Colonic mucosa (tissue), 4 donors: ENCODE measurements at regions not wholly inside any gene's neighbourhood (a gene's known extent, or its start where the extent isn't known, plus 50 kb on each side); places are given as distances from the start of the nearest gene placed in this dataset.

Experiments
- DNase-seq: peaks from one replicate; pipeline ENCODE4 v3.0.0-alpha.2; 2020
- H3K27ac ChIP-seq: fragments of 200-600 bp; one replicate; pipeline ENCODE4 v1.8.0; 2021
- H3K27me3 ChIP-seq: fragments of 200-600 bp; one replicate; pipeline ENCODE4 v1.8.0; 2021
- H3K36me3 ChIP-seq: fragments of 200-600 bp; one replicate; pipeline ENCODE4 v1.8.0; 2021
- H3K4me1 ChIP-seq: fragments of 200-600 bp; one replicate; pipeline ENCODE4 v1.8.0; 2021; ENCODE audit warnings: mild to moderate bottlenecking
- H3K4me3 ChIP-seq: fragments of 200-600 bp; one replicate; pipeline ENCODE4 v1.8.0; 2021
- H3K9ac ChIP-seq, 2 donors: one replicate each; pipeline ENCODE4 v1.7.0; 2013; ENCODE audit warnings: control low read depth in 2 of 2, low read depth in 2 of 2, low read length in 2 of 2
- H3K9me3 ChIP-seq: fragments of 200-600 bp; one replicate; pipeline ENCODE4 v1.8.0; 2021
- intact Hi-C: fragments of 100-400 bp; cut with DNase I; formaldehyde crosslinking; loops from one replicate; pipeline ENCODE4 v1.14.1; 2022
- TF ChIP-seq, protein P1 (sequence below): fragments of 200-600 bp; IDR thresholded peaks from one replicate; pipeline ENCODE4 v1.8.0; 2022; ENCODE audit warnings: antibody characterized with exemption, mild to moderate bottlenecking
- donor health status: healthy.
- donor health status: DM: no; HTN: no; CAD: no.
- donor health status: DM: no; HTN: no; CAD: no.

DNA sequence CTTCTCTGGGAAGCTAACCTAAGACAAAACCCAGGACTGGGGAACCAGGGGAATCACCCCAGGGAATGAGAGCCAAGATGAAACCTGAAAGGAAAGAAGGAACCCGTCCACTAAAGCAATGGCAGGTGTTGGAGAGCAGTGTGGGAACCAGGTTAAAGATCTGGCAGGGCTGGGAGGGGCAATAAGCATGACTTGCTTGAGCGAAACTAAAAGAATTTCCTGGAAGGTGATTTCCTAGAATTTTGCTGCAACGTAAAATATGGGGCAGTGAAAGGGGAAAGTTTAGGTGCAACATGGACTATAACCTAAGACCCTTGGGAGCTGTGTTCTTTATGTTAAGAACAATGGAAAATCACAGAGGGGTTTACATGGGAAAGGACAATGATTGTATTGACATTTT lies 126.2 kb upstream of the SSTR4 start:
- TF ChIP-seq, protein P1, sequence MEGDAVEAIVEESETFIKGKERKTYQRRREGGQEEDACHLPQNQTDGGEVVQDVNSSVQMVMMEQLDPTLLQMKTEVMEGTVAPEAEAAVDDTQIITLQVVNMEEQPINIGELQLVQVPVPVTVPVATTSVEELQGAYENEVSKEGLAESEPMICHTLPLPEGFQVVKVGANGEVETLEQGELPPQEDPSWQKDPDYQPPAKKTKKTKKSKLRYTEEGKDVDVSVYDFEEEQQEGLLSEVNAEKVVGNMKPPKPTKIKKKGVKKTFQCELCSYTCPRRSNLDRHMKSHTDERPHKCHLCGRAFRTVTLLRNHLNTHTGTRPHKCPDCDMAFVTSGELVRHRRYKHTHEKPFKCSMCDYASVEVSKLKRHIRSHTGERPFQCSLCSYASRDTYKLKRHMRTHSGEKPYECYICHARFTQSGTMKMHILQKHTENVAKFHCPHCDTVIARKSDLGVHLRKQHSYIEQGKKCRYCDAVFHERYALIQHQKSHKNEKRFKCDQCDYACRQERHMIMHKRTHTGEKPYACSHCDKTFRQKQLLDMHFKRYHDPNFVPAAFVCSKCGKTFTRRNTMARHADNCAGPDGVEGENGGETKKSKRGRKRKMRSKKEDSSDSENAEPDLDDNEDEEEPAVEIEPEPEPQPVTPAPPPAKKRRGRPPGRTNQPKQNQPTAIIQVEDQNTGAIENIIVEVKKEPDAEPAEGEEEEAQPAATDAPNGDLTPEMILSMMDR = no peak
- Histone ChIP-seq H3K27ac (no peak overlapping the region), H3K27me3 (no peaks in the 10 kb centered on the region), H3K4me1 (no peaks in the 10 kb centered on the region), H3K9ac (no peak overlapping the region), H3K9me3 (no peaks in the 10 kb centered on the region), H3K4me3 (no peak overlapping the region), H3K36me3 (no peaks in the 10 kb centered on the region)
- intact Hi-C loops = no loop called here
- DNase-seq = no peak

DNA sequence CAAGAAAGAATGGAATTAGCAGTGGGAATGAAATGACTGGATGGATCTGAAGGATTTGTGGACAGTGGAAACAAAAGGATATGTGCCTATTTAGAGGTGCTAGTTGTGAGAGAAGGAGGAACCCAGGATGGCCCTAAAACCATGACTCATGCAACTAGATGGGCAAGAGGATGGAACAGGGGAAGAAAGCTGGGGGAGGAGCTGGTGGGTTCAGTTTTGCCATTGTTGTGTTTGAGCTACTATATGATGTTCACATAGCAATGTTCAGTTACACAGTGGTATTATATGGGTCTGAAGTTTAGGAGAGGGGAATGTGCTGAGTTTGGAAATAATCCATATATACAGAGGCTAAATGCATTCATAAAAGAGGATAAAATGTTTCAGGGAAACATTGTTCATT lies 125.7 kb upstream of the SSTR4 start:
- no peak overlapping the region for H3K9ac ChIP-seq
- intact Hi-C loops = no loop called here
- no peak overlapping the region for H3K27ac ChIP-seq
- no peak for DNase-seq
- H3K4me3 ChIP-seq = no peak overlapping the region
- H3K36me3 ChIP-seq = no peaks in the 10 kb centered on the region
- H3K9me3 ChIP-seq = no peaks in the 10 kb centered on the region
- no peaks in the 10 kb centered on the region for H3K27me3 ChIP-seq
- TF ChIP-seq, protein P1 = no peak
- no peaks in the 10 kb centered on the region for H3K4me1 ChIP-seq

DNA sequence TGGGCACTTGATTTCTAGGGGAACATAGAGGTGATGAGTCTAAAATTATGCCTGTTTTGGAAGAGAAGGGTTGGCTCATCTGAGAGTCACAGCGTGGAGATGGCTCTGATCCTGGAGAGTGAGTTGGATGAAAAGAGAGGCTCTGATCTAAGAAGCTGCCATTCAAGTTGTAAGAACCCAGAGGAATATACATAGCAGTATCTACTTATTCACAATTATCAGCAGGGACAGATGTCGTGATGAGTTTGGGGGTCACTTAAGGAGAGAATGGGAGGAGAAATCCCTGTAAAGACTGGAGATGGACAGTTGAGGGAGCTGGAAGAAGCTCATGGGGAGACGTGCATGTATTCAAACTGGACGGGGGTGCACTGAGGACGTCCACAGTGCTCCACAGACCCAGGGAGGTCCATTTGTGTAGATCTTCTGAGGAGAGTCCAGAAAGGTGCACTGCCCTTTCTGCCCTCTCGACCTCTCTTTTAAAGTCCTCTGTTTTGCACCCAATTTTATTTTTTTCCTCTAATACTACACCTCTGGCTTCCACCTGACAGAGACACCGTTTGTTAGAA lies 124.7 kb upstream of the SSTR4 start:
- TF ChIP-seq, protein P1 = no peak
- no peak for DNase-seq
- no peaks in the 10 kb centered on the region for H3K27me3 ChIP-seq
- intact Hi-C loops = no loop called here
- H3K4me1 ChIP-seq = no peaks in the 10 kb centered on the region
- H3K9ac ChIP-seq = no peak overlapping the region
- H3K27ac ChIP-seq = no peak overlapping the region
- H3K9me3 ChIP-seq = no peaks in the 10 kb centered on the region
- H3K4me3 ChIP-seq = no peak overlapping the region
- no peaks in the 10 kb centered on the region for H3K36me3 ChIP-seq

DNA sequence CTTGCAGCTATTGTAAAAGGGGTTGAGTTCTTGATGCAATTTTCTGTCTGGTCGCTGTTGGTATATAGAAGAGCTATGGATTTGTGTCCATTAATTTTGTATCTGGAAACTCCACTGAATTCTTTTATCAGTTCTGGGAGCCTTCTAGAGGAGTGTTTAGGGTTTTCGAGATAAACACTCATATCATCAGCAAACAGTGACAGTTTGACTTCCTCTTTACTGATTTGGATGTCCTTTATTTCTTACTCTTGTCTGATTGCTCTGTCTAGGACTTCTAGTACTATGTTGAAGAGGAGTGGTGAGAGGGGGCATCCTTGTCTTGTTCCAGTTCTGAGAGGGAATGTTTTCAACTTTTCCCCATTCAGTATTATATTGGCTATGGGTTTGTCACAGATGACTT lies 120.8 kb upstream of the SSTR4 start:
- no peaks in the 10 kb centered on the region for H3K27me3 ChIP-seq
- H3K4me1 ChIP-seq = no peaks in the 10 kb centered on the region
- TF ChIP-seq, protein P1 = no peak
- no peaks in the 10 kb centered on the region for H3K36me3 ChIP-seq
- no peak overlapping the region for H3K4me3 ChIP-seq
- DNase-seq = no peak
- H3K27ac ChIP-seq = no peak overlapping the region
- H3K9ac ChIP-seq = no peak overlapping the region
- intact Hi-C loops = no loop called here
- H3K9me3 ChIP-seq = no peaks in the 10 kb centered on the region

DNA sequence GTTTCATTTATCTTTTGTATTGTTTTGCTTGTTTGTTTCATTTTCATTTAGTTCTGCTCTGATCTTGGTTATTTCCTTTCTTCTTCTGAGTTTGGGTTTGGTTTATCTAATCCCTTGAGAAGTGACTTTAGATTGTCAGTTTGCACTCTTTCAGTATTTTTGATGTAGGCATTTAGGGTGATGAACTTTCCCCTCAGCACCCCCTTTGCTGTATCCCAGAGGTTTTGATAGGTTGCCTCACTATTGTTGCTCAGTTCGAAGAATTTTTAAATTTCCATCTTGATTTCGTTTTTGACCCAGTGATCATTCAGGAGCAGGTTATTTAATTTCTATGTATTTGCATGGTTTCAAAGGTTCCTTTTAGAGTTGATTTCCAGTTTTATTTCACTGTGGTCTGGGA lies 119.6 kb upstream of the SSTR4 start:
- no peaks in the 10 kb centered on the region for H3K27me3 ChIP-seq
- H3K4me3 ChIP-seq = no peak overlapping the region
- no peak overlapping the region for H3K9ac ChIP-seq
- H3K27ac ChIP-seq = no peak overlapping the region
- no peak for DNase-seq
- no peaks in the 10 kb centered on the region for H3K36me3 ChIP-seq
- H3K4me1 ChIP-seq = no peaks in the 10 kb centered on the region
- intact Hi-C loops = no loop called here
- TF ChIP-seq, protein P1 = no peak
- H3K9me3 ChIP-seq = no peaks in the 10 kb centered on the region
